HUDEP-2 (cell line): ENCODE measurements at regions not wholly inside any gene's neighbourhood (a gene's known extent, or its start where the extent isn't known, plus 50 kb on each side); places are given as distances from the start of the nearest gene placed in this dataset.

Experiments used
- DNase-seq, 76 experiments: peaks; one replicate each; lab custom pipeline; 2025; ENCODE audit not compliant: unreplicated experiment in 76 of 76; lab: John Stamatoyannopoulos, UW

DNA sequence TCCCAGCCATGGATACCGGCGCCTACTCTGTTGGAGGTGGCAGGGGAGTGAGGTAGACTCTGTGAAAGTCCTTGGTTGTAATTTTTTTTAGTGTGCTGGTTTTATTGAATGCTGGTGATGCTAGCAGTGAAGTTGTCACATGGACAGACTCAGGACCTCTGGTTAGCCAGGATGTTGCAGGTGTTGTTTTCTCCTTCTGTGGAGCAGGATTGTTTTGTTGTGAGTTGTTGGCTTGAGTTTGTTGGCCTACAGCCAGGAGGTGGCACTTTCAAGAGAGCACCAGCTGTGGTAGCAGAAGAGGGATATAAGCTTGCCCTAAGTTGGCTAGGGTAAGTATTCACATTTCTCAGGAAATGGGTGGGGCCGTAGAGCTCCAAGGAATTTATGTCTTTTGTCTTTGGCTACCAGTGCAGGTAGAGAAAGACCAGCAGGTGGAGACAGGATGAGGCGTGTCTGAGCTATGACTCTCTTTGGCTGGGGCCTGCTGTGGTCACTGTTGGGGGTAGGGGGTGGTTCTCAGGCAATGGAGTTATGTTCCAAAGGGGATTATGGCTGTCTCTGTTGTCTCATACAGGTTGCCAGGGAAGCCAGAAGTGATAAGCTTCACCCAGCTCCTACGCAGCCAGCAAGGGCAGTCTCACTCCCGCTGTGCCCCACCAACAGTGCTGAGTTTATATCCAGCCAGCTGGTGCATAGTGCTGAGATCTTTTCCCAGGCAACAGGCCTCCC, 248.7 kb downstream of the TAF11L14 start:
- DNase-seq = no peak

GRCh38 chr5:17888155-17888554, 253.9 kb downstream of the TAF11L14 start:
- no peak for DNase-seq

DNA sequence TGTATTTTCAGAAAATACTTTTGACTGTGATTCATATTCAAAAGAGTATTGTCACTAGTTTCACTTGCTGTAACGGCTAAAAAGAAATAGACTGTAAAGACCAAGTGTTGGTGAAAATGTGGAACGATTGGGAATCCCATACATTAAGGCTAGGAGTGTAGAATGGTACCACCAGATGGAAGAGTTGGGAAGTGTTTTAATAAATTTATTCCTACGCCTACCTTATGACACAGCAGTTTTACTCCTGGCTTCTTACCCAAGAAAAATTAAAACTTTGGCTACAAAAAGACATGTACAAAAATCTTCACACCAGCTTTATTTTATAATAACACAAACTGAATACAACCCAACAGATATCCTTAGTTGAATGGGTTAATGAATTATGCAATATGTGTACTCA, 256.2 kb downstream of the TAF11L14 start:
- DNase-seq = no peak

- no peak for DNase-seq
Observed at GRCh38 chr5:17891881-17892280, 257.6 kb downstream of the TAF11L14 start.

DNA sequence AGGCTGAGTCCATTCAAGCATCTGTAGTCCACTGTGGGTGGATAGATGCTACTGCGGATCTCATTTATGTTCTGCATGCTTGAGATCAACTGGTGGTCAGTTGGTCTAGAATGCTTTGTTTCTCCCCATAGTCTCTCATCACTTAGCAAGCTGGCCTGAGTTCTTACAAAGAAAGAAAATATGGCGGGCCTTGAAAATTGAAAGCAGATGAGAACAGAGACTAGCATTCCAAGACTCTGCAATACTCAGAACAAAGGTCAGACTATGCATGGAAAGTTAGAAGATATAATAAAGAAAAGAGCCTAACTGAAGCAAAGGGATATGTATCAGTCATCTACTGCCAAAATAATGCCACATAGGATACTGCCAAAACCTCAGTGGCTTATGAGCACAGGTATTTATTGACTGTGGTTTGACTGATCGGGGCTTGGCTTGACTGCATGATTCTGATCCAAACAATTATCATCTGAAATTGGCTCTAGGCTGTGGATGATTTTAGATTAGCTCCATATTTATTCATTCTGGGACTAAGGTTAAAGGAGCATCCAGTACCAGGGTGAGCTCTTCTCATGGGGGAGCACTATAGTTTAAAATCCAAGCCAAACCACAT, 258.9 kb downstream of the TAF11L14 start:
- no peak for DNase-seq

DNA sequence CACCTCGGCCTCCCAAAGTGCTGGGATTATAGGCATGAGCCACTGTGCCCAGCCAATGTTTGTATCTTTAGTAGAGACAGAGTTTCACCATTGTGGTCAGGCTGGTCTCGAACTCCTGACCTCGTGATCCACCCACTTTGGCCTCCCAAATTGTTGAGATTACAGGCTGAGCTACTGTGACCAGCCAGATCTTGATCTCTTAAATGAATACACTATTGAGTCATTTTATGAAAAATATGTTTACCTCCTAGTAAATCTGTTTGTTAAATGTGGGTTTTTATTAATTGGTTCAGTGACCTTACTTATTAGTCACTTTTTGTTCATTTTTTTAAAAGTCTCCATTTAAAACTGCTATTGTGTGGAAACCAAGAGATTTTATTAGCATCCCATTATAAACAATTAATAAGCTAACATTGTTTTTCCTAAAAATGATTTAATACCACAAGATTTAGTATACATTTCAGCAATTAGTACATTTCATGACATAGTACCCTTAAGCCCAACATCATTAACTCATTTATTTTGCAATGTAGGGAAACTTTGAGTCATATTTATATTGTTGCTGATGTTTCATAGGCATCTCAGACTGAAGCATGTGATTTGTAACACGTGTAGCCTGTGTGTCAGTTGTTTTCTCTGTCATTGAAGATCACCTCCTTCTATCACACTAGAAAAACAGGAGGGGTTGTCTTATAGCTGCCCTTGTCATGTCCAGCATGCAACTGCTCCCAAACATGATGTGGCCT, 261.2 kb downstream of the TAF11L14 start:
- no peak for DNase-seq

DNA sequence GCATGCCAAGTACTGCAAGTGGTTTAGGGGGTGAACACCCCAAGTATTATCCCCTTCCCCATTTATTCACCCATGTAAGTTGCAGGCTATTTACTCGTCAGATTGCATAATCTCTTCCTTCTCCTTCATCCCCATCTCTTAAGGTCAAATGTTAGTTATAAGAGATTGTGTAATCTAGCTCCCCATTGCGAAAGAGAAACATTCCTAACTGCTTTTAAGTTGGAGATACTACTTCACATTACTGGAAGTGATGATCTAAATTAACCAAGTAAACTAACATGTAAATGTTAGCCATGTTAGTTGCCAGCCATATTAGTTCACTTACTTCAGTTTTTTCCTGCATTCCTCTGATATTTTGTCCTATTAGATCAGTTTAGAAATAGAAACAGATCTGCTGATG, 262.3 kb downstream of the TAF11L14 start:
- no peak for DNase-seq

DNA sequence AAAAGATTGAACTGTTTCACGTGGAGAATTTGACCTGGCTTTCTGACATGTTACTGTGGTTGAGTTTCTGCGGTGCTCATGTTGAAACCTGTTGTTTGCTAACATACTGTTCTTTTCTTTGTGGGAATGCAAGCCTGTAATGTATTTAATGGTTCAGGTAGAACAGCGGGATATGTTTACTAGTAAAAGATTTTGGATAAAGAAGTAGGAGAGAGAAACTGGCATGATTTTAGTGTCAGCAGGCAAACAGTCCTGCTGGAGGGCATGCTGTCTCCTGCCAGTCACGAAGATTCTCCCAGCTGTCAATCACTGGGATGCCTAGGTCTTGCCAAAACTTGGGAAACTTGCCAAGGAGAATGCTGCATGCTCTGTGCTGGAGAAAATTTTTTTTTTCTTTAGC, 263.5 kb downstream of the TAF11L14 start:
- DNase-seq = no peak

GRCh38 chr5:17898766-17899165, 264.5 kb downstream of the TAF11L14 start:
- DNase-seq = no peak

GRCh38 chr5:17907094-17907493, 272.8 kb downstream of the TAF11L14 start:
- DNase-seq = no peak

DNA sequence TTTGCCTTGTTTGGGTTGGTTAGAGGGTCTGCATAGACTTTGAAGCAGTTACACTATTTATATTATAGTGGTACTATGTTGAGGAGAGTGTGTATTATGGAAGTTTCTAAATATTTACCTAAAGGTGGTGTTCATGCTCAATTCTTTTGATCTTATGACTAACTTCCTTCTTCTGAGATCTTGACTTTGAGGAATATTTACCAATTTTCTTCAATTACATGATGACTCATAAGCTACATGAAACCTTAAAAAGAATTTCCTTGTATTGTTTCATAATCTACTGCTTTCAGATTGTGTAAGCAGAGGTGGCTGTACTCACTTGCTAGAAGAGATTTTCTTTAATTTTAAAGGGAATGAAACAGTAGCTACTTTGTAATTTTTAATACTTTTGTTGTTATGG, 276.1 kb downstream of the TAF11L14 start:
- DNase-seq = no peak

DNA sequence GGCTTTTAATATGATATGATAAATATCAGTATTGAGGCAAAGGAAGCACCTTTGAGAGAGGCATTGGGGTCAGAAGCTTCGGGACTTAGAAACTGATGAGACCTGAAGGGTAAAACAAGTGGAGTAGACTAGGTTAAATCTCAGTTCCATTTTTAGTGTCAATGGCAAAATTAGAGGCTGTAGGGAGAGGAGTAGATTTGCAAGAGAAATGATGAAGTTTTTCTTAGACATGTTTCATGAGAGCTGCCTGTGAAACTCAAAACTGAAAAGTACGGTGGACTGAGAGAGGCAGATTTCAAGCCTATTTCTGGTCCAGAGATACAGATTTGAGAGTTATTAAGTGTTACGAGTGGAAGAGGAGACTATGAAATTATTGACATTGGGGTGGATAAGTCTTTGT, 278.5 kb downstream of the TAF11L14 start:
- no peak for DNase-seq

DNA sequence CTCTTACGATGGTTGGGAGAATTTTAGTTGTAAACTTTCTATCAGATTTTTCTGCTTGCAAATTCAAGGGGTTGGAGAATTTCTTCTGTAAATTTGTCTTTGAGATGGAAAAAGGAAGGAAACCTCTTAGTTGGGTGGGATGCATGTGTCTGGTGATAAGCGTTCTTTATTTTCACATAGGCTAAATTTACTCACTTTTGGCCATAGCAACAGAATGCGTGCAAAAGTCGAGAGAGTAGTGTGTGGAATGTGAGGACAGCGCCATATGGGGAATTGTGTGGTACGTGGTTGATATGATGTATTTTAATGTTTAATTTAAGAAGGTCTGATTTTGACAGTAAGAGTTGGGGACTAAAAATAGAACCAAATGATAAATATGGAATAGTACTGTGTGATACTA, 282.2 kb downstream of the TAF11L14 start:
- DNase-seq = no peak

DNA sequence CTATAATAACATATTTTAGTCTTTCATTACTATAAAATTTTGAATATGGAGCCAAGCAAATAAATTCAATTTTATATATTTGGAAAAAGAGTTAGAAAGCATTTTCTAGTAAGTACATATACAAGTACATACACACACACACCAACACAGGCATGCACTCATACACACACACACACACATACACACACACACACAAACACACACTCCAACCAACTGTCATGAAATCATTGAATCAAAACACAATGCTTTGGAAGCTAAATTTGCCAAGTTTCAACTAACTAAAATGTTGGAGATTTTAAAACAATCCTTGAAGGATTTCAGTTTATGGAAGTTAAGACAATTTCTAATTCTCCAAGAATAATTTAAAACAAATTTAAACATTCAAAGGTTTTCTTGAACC, 283.2 kb downstream of the TAF11L14 start:
- no peak for DNase-seq

DNA sequence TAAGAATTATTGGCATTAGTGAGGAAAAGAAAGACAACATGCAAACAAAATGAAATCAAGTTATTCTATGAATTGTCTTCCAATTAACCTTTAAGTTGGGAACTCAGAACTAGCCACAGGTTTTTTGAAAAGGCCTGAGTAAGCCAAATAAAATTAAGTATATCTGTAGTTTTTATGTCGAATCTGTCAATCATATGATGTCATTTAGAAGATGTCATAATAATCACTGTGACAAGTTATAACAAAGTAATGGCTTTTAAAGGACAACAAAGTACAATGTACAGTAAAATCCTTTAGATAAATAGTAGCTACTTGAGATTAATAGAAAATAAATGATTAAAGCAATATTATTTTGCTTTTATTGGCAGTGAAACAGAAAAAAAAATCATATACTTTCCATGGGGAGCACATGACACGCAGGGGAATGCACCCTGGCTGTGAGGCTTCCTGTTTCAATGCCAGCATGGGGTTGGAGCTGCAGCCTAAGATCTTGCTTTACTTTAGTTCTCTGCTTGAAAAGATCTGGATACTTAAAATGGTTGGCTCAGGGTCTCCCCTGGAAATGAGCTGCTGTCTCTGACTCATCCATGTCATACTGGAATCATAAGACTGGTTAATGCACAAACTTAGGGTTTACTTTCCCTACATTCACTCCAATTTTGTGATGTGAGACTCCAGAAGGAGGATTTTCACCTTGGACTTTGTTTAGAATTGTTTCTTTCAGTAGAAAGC, 284.3 kb downstream of the TAF11L14 start:
- DNase-seq = no peak

- DNase-seq = no peak
Observed at GRCh38 chr5:17925276-17925675, 291.0 kb downstream of the TAF11L14 start.

DNA sequence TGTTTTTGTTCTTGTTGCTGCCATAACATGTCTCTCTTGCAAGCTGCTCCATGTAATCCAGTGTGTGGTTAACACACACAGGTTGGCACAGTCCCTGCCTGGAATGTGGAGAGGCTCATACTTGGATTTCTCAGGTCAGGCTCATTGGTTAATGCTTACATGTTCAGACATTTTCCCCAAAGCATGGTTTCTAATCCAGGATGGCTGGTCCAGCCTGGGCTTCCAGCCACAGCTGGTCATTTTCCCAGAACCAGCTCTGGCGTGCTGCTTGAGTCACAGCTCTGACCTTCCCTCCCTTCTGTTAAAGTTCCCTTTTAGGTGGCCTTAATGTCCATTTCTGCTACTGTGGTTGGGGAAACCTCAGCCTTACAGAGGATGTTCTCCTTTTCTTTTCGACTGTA, 294.3 kb downstream of the TAF11L14 start:
- no peak for DNase-seq

DNA sequence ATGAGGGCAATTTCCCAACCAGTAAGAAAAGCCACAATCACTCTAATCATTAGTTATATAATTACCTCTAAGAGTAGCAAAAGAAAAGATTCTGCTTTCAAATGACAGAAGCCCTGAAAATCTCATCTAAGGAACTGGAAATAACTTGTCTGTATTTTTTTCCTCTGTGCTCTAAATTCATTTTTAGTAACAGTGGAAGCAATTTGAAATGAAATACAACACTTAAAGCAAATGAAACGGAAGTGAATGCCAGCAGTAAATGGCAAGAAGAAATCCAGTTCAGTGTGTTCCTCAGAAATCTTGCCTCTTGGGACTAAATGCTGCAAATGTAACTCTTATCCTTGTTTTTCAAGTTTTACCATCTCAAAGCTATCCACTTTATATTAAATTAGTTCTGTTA, 294.9 kb downstream of the TAF11L14 start:
- DNase-seq = peak in 1 of 76 experiments; percentile 0

GRCh38 chr5:17930346-17930745, 296.1 kb downstream of the TAF11L14 start:
- DNase-seq = no peak

DNA sequence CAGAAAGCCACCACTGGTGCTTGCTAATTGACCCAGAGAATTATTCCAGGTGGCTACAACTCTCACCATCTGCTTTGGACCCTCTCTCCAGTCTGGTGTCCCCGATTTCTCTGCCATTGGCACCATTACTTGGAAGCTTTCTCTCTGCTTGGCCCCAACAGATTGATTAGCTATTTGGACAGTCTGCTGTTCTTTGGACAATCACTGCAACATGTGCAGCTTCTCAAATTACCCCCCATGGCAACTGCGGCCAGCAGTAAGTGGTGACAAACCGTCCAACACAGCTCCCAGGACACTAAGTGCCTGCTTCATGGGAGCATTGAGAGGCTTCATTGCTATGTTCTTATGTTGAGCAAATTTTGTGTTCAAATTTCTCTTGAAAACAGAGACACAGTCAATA, 309.8 kb downstream of the TAF11L14 start:
- no peak for DNase-seq

GRCh38 chr5:17947029-17947428, 312.8 kb downstream of the TAF11L14 start:
- no peak for DNase-seq
